ENCODE measurements at regions not wholly inside any gene's neighbourhood (a gene's known extent, or its start where the extent isn't known, plus 50 kb on each side); places are given as distances from the start of the nearest gene placed in this dataset.

DNA sequence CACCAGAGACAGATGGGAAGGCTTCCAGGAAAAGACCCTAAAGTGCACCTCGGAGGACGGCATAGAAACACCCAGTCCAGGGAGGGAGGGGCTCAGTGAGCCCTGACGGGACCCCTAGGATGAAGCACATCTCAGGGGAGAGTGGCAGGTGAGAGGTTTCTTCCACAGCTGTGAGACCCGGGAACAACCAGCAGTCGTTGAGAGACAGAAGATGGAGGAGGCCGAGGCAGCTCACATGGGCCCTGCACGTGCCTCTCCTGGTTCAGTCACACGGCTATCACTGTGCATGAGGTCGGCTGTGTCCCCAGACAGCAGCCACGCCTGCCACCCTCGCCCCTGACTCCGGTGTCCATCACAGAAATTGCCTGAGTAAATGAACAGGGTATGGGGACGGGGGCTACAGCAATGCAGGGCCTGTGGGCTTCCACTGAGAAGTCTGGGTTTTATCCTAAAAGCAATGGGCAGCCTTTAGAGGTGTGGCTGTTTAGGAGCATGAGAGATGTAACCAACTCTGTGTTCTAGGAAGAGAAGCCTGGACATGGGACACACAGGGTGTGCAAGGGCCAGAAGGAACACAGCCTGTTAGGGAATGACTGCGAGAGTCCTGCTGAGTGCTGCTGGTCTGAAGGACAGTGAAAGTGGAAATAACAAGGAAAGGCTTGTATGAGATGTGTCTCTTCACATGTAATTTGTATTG, 102.0 kb downstream of the TMEM18 start:
- DNase-seq (ENCODE audit: low read depth in 2 of 2) = no peak

GRCh38 chr2:573805-574392, 103.3 kb downstream of the TMEM18 start:
- DNase-seq (ENCODE audit: low read depth in 2 of 2) = no peak

- no peak for DNase-seq (ENCODE audit: low read depth in 2 of 2)
Measured at GRCh38 chr2:573025-573424, 104.2 kb downstream of the TMEM18 start.

DNA sequence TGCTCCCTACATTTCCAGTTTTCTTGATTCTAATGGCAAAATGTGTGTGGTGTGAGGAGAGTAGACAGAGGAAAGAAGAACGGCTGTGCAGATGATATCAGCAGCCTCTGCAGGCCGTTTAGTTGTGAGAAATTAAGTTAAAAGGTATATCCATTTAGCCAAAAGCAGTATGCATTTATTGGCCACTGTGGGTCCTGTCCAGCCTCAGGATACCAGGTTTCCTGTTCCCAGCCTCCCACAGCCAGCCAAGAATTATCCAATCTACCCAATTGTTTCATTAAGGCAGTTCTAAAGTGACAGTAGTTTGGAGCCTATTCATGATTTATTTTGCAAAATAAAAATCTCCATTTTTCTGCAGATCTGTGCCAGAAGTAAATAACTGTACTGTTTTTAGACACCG, 107.5 kb downstream of the TMEM18 start:
- DNase-seq (ENCODE audit: low read depth in 2 of 2) = no peak

DNA sequence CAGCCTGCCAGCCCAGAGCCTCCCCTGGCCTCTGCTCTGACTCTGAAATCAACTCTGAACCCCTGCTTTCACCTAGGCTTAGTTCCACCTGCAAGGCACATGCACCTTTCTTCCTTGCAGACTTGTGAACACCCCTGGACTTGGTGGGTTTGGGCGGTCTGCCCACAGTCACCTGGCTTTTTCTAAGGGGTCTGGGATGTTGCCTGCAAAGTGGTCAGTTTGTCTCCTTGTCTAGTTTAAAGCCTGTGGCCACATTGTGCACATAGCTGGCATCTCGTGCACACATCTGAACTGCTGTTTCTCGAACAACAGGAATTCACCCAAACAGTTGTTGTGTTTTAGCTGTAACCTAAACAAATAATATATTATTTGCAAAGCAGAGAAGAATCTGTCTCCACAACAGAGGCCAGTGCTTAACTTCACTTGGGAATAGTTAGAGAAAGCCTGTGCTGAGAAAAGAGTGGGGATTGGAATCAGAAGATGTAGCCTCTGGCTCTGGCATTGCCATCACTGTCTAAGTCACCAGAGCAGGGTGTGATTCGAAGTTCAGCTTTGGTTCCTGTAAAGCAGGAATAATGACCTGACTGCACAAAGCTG, 108.5 kb downstream of the TMEM18 start:
- DNase-seq (ENCODE audit: low read depth in 2 of 2) = no peak

GRCh38 chr2:567865-568638, 109.2 kb downstream of the TMEM18 start:
- DNase-seq (ENCODE audit: low read depth in 2 of 2) = no peak

DNA sequence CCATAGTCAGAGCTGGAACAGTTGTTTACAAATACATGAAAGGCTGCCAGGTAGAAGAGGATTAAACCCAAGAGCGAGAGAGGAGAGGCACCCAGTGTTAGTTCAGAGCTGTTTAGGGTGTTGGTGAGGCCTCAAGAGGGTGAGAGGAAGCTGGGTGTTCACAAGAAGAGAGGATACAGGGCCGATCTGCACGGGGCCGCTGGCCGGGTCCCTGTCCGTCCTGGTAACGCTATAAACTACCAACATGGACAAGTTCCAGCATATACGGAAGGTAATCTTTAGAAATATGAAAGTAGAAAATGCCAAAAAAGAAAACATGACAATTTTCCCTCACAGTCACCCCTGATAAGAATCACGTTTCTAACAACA, 109.7 kb downstream of the TMEM18 start:
- DNase-seq (ENCODE audit: low read depth in 2 of 2) = no peak

GRCh38 chr2:566379-567313, 110.6 kb downstream of the TMEM18 start:
- no peak for DNase-seq (ENCODE audit: low read depth in 2 of 2)

- DNase-seq (ENCODE audit: low read depth in 2 of 2) = no peak
Measured at GRCh38 chr2:564471-565181, 112.6 kb downstream of the TMEM18 start.

DNA sequence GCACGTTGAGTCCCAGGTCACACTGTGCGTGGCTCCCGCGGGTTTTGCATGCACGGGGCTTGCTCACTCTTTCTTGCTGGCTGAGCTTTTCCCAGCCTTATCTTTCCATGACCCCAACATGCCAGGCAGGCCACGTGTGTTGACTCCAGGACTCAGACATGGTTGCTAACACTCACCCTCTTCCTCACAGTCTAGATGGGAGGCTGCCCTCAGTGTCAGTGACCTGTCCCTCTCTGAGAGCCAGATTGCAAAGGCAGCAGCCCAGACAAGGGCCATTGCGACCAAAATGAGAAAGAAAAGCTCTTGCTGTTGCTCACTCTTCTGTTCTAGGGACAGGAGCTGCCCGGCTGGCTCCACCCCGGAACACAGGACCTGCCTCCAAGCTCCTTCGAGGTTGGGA, 113.7 kb downstream of the TMEM18 start:
- DNase-seq (ENCODE audit: low read depth in 2 of 2) = no peak

DNA sequence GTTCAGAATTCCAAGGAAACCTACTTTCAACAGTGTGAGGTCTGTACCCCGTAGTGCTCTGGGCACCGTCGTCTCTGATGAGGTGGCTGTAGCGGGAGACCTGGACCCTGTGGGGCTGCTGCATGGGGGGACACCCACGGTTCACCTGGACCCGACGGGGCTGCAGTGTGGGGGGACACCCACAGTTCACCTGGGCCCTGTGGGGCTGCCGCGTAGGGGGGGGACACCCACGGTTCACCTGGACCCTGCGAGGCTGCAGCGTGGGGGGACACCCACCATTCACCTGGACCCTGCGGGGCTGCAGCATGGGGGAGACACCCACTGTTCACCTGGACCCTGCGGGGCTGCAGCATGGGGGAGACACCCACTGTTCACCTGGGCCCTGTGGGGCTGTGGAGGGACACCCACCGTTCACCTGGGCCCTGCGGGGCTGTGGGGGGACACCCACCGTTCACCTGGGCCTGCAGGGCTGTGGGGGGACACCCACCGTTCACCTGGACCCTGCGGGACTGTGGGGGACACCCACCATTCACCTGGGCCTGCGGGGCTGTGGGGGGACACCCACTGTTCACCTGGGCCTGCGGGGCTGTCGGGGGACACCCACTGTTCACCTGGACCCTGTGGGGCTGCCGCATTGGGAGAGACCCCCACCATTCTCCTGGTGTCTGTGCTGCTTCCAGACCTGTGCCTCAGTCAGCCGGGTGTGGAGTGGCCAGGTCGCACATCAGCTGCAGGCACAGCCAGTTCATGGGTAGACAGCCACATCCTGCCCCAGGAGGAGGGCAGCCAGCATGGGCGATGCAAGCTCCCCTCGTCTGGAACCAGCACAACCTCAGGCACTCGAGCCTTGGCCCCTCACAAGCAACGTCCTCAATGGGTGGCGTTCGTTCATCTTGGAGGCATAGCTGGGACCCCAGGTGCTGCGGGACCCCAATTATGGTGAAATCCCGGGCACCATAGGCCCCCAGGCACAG, 114.5 kb downstream of the TMEM18 start:
- no peak for DNase-seq (ENCODE audit: low read depth in 2 of 2)

GRCh38 chr2:558879-559278, 118.3 kb downstream of the TMEM18 start:
- DNase-seq (ENCODE audit: low read depth in 2 of 2) = no peak

GRCh38 chr2:558302-558642, 118.9 kb downstream of the TMEM18 start:
- DNase-seq (ENCODE audit: low read depth in 2 of 2) = no peak

DNA sequence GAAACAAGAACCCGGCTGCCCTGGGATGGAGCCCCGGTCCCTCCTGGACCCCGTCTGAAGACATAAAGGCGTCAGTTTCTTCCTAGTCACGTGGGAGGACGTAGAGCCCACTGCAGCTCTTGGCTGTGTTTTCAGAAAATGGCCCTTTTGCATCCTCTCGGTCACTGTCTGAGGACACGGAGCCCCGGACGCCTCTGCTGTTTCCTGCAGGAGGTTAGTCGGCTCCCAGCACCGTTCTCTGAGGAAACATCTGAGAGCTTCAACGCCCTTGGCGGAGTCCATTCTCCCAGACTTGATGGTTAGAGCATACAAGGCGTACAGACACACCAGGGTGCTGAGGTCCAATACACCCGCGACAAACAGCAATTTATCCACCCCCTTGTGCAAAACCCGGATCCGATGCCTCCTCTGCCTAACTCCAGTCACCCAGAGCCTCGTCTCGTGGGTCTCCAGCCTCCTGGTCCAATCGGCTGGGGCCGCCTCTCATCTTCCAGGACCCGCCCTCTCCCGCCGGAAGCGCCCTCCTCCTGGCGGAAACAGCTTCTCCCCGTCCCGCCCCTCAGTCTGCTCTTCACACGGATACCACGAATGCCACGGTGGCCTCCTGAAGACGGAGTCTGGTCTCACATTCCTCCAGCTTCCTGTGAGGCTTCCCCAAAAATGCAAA, 119.4 kb downstream of the TMEM18 start:
- no peak for DNase-seq (ENCODE audit: low read depth in 2 of 2)

DNA sequence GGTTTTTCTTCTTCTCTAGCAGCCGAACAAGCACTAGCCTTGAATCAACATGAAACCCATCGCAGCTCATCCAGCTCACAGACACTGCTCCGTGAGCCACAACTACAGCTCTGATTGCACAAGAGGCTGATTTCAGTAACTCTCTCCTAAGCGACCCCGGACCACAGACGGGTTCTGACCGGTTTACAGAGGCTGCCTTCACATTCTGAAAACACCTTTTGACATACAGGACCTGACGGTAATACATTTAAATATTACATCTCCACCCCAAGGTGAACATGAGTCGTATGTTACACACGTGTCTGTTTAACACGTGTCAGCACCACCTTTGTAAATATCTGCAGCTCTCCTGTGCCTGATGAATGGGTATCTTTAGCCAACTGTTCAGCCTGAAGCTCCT, 120.7 kb downstream of the TMEM18 start:
- no peak for DNase-seq (ENCODE audit: low read depth in 2 of 2)

DNA sequence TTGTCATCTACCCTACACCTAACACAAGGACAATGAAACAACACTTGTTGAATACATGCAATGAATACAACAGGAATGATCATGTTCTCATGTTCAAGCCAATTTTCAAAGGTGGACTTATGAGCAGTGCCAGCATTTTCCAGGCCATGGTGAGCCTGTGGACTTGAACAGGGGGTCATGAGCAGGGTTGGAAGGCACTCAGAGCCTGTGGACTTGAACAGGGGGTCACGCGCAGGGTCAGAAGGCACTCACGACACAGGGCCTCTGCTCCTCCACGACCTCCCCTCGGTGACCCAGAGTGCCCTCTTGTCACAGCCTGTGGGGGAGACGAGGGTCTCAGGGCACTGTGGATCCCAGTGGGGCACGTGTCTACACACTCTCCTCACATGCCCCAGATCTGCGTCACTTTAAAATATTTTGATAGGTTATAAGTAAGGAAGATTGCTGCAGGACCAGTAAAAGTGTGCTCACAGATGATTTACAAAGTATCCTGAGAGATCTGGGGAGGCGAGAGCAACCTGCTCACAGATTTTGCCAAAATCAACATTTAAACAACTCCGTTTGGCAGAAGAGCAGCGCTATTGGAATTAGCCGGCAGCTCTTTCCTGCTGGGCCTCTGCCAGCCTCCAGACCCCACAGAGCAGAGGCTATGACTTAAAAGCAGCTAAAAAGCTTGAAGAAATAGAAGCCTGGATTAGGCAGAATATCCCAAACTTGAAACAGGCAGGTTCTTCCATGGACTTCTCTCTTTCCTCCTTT, 121.9 kb downstream of the TMEM18 start:
- DNase-seq (ENCODE audit: low read depth in 2 of 2) = no peak

GRCh38 chr2:554444-554843, 122.8 kb downstream of the TMEM18 start:
- no peak for DNase-seq (ENCODE audit: low read depth in 2 of 2)

DNA sequence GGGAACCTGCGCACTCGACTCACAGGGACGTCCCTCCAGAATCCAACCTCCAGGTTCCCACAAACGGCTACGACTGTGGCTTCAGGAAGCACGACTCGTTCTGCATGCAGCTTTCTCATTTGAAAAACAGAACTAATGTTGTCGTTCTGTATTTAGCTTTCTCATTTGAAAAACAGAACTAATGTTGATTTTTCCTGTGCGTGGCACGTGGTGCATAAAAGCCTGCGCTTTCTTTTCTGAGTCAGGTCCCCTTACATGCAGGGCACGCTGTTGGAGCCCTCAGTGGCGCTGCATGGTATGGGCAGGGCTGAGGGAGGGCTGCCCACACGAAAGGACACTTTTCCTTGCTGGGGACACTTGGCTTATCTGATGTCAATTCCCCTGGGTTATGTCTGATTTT, 124.3 kb downstream of the TMEM18 start:
- no peak for DNase-seq (ENCODE audit: low read depth in 2 of 2)

DNA sequence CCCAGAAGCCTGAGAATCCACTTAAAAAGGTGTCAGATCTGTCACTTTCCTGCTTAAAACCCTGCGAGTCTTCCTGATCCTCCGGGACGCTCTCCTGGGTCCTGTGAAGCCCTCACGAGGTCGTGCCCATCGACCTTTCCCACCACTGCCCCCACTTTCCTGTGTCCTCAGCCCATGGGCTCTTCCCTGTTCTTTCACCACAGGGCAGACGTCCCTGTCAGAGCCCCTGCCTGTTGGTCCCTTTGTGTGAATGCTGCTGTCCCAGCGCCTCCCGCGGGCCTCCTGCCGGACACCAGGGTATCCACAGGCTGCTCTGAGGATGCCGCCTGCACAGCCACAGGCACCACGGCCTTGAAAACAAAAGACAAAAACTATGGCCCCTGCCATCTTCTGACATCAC, 125.6 kb downstream of the TMEM18 start:
- DNase-seq (ENCODE audit: low read depth in 2 of 2) = no peak
